Midbrain (tissue), 1 donor: ENCODE measurements at regions not wholly inside any gene's neighbourhood (a gene's known extent, or its start where the extent isn't known, plus 50 kb on each side); places are given as distances from the start of the nearest gene placed in this dataset.

Experiments used
- DNase-seq: peaks from one replicate; lab custom pipeline; 2025; lab: John Stamatoyannopoulos, UW

- DNase-seq, result no peak
Observed at GRCh38 chr13:53144826-53145225, 116.2 kb downstream of the OLFM4 start.

GRCh38 chr13:53150568-53150967 is 122.0 kb downstream of the OLFM4 start:
- no peak for DNase-seq

GRCh38 chr13:53151336-53152056 is 122.9 kb downstream of the OLFM4 start:
- peak; percentile 71 for DNase-seq

- DNase-seq, result no peak
Observed at GRCh38 chr13:53152057-53152421, 123.4 kb downstream of the OLFM4 start.

- no peak for DNase-seq
Observed at GRCh38 chr13:53158201-53158600, 129.6 kb downstream of the OLFM4 start.

GRCh38 chr13:53159431-53159830 is 130.8 kb downstream of the OLFM4 start:
- DNase-seq, result no peak

- DNase-seq, result no peak
Observed at GRCh38 chr13:53160211-53160610, 131.6 kb downstream of the OLFM4 start.

GRCh38 chr13:53161251-53161650 is 132.6 kb downstream of the OLFM4 start:
- no peak for DNase-seq

GRCh38 chr13:53165261-53165660 is 136.6 kb downstream of the OLFM4 start:
- DNase-seq, result no peak

GRCh38 chr13:53167561-53167960 is 138.9 kb downstream of the OLFM4 start:
- DNase-seq, result no peak

GRCh38 chr13:53170910-53171309 is 142.3 kb downstream of the OLFM4 start:
- DNase-seq, result no peak

- no peak for DNase-seq
Observed at GRCh38 chr13:53174545-53174944, 145.9 kb downstream of the OLFM4 start.

GRCh38 chr13:53180684-53181083 is 152.1 kb downstream of the OLFM4 start:
- no peak for DNase-seq

- no peak for DNase-seq
Observed at GRCh38 chr13:53182724-53183123, 154.1 kb downstream of the OLFM4 start.

- no peak for DNase-seq
Observed at GRCh38 chr13:53188120-53188519, 159.5 kb downstream of the OLFM4 start.

- no peak for DNase-seq
Observed at GRCh38 chr13:53189162-53189561, 160.5 kb downstream of the OLFM4 start.

GRCh38 chr13:53191091-53191490 is 162.5 kb downstream of the OLFM4 start:
- DNase-seq, result no peak

GRCh38 chr13:53197424-53197823 is 168.8 kb downstream of the OLFM4 start:
- DNase-seq, result no peak

- DNase-seq, result no peak
Observed at GRCh38 chr13:53198017-53198416, 169.4 kb downstream of the OLFM4 start.

GRCh38 chr13:53198736-53199135 is 170.1 kb downstream of the OLFM4 start:
- no peak for DNase-seq

- DNase-seq, result no peak
Observed at GRCh38 chr13:53200075-53200474, 171.5 kb downstream of the OLFM4 start.

- DNase-seq, result peak; percentile 23
Observed at GRCh38 chr13:53200498-53201453, 172.2 kb downstream of the OLFM4 start.
